GM18517 (cell line): ENCODE measurements at regions not wholly inside any gene's neighbourhood (a gene's known extent, or its start where the extent isn't known, plus 50 kb on each side); places are given as distances from the start of the nearest gene placed in this dataset.
"Not testable (repeated sequence)": the region's sequence is repeated elsewhere in the genome, so short reads cannot be mapped to it uniquely, and the experiment has no call there.

Experiments
- ATAC-seq: cut with Tn5 transposase; IDR thresholded peaks from one replicate; pipeline ENCODE4 v1.9.1; 2021; ENCODE audit warnings: mild to moderate bottlenecking, moderate library complexity; ENCODE audit not compliant: unreplicated experiment

DNA sequence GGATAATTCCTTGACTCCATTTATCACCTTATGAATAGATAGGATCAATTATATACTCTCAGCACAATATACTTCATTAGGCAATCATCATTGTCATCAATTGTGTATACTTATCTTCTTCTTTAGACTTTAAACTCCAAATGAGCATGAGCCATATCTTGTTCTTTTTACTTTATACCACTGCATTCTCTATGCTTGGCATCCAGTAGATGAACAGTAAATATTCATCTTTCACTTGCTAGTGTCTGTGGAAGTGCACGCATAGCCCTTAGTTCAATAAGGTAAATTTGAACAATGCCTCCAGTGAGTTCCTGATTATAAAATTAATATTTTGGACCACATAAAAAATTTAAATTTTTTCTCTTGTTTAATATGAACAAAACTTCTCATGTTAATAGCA, 172.3 kb upstream of the SPRY2 start:
- no peak for ATAC-seq

DNA sequence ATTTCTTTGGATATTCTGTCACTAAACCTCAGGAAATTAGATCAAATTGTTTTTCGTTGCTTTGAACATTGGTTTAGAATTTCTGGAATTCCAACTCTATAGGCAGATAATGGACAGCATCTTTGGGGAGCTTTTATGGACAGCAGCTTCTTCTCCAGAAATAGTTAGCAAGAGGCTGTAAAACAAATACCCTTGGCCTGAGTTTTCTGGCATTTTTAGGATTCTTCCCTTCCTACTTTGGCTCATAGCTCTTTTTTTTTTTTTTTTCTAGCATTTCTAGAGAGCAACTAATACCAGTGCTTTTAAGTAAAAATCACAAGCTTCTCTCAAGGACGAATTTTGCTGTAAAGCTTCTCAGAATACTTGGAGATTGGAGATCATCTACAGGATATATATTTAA, 169.8 kb upstream of the SPRY2 start:
- no peak for ATAC-seq

DNA sequence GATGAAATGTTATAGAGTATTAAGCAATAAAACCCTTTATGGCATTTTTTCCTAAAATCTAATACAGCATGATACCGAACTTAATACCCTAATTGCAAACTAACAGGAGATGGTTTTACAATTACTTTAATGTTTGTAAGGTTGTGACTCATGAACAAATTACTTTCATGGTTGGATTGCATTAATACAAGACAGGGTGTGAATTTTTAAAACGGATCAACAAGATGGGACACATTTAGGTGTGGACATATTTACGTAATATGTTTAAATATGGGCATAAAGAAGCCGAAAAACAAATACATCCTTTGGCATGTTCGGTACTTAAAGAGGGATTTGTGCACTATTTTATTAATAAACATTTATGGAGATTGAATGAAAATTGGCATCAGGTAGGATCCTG, 168.3 kb upstream of the SPRY2 start:
- no peak for ATAC-seq

DNA sequence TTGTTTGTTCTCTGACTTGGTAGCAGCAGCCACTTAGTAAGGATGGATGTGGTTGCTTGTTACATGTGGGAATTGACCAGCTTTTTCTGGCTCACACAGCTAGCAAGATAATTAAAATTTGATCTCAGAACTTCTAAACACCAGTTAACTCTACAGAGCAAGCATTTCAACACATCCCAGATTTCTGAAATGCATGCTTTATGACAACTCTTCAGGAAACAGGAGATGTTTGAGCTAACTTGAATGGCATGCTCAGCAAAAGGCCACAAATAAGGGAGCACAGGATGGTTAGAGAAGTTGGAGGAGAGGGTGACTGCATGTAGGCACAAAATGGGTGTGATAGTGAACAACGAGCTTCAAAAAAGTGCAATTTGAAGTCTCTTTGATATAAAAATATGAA, 167.1 kb upstream of the SPRY2 start:
- ATAC-seq, result no peak

DNA sequence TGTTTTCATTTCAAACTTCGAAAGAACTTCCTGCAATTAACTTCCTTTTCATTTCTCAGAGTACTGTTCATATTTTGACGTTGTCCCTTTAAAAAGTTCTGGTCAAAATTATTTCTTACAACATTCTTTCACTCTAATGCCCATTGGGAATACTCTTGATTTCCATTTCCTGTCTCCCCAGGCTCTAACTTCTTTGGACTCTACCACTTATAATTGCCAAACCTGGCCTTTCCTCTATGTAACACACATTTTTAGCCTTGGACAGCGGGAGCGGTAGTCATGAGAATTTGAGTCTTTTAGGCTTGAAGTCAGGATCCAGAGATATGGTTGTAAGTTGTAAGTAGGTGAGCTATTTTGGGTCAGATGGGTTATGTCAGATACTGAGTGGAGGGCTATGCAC, 163.5 kb upstream of the SPRY2 start:
- no peak for ATAC-seq

DNA sequence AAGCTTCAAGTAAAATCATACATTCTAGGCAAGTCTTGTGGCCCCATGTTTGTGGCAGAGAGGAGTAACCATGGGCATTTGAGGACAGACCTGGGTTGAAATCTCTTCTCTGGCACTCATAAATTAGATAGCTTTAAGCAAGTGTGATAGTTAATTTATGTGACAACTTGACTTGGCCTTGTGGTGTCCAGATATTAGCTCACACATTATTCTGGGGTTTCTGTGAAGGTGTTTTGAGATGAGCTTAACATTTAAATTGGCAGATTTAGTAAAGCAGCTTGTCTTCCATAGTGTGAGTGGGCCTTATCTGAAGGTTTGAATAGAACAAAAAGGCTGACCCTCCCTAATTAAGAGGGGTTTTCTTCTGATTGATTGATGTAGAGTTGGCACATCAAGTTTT, 161.4 kb upstream of the SPRY2 start:
- ATAC-seq, result no peak

DNA sequence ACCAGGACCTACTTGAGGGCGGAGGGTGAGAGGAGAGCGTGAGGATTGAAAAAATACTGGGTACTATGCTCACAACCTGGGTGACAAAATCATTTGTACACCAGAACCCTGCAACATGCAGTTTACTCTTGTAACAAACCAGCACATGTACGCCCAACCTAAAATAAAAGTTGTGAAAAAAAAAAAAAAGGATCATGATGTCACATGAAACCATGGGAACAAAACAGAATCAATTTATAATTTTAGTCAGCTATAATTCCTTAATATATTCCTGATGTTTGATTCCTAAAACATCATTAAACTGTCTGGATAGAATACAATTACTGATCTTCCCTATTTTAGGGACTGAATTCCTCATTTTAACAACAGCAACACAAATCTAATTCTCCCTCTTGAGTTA, 160.6 kb upstream of the SPRY2 start:
- no peak for ATAC-seq

DNA sequence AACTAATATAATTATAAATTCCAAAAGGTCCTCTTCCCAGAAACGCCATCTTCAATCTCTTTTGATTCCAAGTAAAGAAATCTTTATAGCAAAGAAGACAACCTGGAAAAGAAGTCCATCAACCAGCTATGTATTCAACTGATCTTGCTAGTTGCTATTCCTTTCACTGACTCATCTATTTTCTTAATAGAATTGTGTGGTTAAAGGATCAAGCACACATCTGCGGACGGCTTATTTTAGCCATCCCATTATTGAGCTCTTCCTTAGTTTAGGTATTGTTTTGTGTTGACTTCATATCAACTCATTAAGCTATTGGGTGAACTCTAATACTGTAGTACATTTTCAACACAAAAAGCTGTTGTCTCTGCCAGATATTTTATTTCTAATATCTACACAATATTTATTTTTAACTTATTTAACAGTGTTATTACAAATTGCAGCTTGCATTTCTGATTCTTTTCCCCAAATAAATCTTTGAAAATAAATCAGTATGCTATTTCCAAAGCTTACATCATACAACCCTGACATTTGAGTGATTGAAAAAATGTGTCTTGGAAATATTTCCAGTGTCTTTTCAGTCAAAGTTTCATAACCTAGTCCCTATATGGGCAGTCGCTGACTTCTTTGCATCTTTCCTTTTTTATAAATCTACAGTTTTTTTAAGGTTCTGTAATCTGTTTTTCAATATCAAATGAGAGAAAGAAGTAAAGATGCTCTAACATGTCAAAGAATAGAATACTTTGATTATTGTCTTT, 158.8 kb upstream of the SPRY2 start:
- ATAC-seq, result no peak

DNA sequence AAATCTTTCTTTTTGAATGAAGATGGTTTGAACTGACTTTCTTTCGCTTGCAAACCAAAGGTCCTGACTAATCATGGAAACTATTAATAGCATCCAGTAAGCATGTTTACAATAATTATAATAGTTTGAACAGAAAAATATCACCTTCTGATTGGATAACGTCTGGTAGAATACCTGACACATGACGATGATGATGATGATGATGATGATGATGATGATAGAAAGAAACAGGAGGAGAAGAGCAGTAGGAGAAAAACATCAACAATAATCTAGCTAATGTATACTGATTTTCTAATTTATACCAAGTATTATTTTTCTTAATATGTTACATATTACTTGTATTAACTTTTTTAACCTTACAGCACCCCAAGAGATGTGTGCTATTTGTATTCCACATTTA, 157.5 kb upstream of the SPRY2 start:
- ATAC-seq, result no peak

DNA sequence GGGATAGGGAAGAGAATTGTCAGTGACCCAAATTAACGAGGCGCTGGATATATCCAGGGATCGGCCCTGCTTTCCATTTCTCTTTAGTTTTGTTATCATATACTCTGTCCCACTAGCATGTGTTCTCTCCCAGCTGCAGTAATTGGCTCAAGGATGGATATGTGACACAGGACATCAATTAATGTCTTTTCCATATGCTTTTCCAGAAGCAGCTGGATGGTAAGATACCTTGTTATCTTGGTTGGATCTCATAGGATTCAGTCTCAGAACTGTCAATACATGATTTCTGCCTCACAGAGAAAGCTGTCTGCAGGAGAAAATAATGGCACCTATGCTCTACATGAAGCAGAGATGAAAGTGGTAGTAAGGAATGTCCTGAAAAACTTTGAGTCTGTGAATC, 157.1 kb upstream of the SPRY2 start:
- ATAC-seq, result no peak

DNA sequence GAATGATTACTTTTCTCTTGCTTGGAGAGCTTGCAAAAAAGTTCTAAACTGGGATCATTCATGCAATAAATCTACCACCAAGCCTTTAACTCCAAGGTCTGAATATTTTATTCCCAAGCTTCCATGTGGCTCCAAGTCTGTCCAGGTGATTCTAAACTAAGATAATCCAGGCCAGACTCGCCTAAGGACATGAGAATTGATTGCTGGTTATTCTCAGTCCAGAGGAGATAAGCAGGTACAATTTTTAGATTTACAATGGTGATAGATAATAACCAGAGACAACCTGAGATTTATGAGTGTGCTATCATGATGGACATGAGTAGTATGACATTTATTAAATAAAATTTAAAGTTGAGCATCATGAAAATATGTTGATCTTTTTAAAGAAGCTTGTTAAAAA, 156.5 kb upstream of the SPRY2 start:
- ATAC-seq, result no peak

DNA sequence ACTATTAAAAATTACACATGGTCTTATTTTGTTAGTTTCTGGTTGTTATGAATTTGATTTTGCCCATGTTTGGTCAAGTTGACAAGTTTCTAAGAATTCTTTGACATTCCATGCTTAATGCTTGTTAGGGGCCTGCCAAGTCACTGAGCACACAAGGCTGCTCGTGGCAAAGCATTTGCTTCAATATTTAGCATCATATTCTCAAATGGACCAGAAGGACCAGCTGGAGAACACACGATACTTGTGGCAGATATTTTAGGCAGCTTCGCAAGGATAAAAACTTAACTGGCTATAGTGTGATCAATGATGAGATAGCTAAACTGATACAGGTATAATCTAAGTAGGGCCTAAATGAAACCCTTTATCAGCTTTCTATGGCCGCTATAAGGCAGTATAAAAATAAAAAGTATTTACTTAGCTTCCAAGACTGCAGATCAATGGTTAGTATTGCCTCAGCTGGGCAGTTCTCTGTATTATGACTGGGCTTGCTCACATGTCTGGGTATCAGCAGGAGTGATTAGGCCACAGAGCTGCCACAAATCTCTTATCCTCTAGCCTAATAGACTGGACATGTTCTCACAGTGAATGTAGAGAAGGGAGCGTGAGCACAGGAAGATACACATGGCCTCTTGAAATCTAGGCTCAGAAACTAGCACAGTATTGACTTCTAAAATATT, 155.9 kb upstream of the SPRY2 start:
- ATAC-seq, result no peak

DNA sequence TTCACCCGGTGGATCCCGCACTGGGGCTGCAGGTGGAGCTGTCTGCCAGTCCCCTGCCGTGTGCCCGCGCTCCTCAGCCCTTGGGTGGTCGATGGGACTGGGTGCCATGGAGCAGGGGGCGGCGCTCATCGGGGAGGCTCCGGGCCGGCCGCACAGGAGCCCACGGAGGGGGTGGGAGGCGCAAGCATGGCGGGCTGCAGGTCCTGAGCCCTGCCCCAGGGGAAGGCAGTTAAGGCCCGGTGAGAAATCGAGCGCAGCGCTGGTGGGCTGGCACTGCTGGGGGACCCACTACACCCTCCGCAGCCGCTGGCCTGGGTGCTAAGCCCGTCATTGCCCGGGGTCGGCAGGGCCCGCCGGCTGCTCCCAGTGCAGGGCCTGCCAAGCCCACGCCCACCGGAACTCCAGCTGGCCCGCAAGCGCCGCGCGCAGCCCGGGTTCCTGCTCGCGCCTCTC, 149.6 kb upstream of the SPRY2 start:
- ATAC-seq, result not testable (repeated sequence)

DNA sequence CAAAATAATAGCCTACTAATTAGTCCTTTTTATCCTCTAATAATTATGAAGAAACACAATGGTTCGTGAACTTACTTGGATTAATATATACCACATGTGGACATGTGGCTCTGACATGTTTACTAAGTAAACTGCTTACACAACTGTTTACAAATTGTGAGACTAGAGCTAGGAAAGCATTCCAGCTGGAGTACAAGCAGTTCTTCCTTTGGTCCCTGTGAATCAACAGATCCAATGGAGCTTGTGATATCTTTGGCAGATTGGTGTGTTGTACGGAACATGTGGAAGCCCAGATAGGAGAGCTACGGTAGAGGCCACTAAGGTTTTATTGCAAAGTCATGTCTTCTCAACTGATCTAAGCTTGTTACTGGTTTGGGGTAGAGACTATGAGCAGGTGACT, 145.5 kb upstream of the SPRY2 start:
- ATAC-seq, result no peak

DNA sequence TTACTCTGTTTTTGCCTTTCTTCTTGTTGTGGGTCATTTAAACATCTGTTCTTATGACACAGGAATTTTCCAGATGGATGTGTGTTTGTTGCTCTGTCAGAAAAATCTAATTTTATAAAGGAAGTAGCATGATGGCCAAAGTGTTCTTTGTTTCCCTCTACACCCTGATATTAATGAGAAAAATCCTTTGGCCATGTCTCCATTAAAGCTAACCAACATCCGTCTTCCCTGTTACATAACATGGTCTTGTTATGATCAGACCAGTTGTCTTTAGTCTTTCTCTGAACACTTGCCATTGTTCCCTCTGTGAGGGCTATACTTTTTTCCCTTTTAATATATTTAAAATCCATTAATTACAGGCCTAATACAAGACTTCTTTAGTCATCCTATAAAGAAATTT, 142.2 kb upstream of the SPRY2 start:
- no peak for ATAC-seq

DNA sequence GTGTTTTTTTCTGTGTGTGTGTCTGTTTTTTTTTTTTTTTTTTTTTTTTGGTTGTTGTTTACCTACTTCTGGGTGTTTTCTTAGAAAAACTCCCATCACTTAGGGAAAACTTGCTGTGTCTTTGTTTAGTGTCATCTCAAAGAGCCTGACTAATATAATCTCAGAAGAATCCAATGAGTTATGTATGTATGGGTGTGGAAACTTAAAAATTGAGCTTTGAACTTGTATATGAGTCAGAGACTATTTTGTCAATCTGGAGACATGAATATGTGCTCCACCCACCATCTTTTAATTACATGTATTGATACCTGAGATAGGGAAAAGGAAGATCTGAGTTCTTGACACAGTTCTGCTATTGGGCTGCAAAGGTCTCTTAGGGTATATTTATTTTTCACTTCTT, 140.7 kb upstream of the SPRY2 start:
- ATAC-seq, result no peak

DNA sequence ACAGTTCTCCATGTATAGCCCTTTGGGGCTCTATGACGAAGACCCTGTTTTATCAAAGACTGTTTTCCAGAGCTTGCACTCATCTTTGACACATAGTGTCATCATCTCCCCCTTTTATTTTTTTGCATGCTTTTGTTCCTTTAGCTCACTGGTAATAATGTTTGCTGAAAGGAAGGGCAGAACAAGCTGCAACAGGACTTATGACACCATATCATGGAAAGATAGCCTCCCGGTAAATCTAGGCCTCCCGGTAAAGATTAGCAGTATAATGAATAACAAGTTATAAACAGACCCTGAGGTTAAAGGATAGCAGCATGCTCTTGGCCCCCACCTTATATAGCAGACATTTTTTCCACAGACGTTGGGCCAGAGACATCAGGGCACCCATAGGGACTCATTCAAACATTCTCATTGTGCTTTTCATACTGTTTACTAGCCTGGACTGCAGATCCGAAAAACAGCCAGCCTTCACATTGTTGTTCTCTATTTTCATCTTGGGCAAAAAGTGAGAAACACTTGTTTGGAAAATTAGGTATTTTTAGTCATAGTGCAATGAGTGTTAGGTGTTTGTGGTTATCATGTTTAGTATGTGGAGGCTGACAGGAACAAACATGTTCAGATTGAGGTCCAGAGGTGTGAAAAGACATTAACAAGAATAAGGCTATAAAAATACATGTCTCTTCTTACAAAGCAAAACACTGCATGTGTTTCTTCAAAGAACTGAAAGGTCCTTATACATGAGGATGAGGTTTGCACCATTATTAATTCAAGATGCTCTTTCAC, 136.9 kb upstream of the SPRY2 start:
- ATAC-seq, result no peak

DNA sequence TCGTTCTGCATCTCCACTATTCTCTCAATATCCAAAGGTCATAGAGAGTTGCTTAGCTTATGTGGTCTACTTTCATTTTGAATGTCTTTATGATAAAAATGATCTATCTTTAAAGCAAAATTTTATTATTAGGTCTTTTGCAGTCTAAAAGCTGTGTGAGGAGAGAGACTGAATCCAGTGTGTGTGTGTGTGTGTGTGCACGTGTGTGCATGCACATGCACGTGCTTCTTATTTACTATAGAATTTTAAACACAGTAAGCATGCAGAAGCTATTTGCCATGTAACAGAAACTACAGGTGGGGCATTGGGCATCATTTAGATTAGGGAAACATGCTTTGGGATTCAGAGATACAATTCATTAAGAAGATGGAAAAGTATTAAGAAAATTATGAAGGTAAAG, 136.0 kb upstream of the SPRY2 start:
- ATAC-seq, result no peak

DNA sequence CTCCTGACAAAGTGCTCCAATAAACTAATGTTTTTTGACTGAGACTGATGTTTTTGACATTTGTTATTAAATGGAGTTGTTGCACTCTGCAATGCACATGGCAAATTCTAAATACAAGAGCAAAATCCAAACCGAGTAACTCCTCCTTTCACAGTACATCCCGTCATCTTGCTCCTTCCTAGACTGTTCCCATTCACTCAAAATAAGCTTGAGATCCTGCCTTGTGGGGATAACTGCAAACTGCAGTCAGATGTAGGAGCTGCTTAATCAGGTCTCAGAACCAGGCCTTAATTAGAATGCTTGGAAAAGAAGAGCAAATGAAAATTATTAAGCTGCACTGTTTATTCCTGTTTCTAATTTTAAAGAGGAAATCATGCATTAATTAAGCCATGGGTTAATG, 134.8 kb upstream of the SPRY2 start:
- ATAC-seq, result no peak

DNA sequence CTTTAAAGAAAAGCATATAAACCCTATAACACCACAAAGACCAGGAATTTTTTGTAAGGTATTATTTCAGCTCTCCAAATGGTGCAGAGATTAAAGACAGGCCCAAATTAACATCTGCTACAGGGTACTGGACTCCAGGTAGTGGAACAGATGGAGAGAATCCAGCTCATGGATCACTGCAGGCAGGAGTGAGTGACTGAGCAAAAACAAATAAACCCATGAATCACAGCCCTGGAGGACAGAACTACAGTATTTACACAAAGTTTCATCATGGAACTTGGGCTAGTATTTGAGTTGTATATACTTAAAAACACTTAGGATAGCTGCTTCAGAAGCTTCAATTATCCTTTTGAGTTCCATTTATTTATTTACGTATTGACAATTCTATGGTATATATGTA, 132.8 kb upstream of the SPRY2 start:
- ATAC-seq, result no peak

DNA sequence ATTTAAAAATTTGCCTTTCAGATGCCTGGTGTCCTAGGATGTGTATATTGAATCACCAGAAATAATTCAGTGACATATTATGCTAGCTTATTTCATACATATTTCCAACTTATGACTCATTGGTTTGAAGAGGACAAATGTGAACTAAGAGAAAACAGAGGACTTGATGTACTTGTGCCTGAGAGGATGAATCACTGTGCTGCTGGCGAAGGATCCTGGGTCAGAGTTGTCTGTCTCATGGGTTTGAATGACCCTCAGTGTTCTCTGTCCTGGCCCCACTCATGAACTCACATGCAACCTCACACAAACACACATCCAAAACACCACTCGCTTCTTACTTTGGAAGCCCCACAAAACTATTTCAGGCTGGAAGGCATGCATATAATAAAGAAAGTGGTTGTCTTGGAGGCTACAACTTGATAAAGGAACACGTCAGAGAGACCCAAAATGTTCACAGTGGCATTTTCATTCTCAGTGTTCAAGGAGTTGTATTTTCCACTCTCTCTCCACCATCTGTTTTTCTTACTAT, 129.0 kb upstream of the SPRY2 start:
- no peak for ATAC-seq
